Astrocyte (in vitro differentiated cells and primary cell): ENCODE measurements at regions not wholly inside any gene's neighbourhood (a gene's known extent, or its start where the extent isn't known, plus 50 kb on each side); places are given as distances from the start of the nearest gene placed in this dataset.

Source experiments
- DNase-seq: peaks from one replicate; pipeline ENCODE4 v3.0.0-alpha.2; 2010; ENCODE audit warnings: low read depth
- FAIRE-seq: peaks from 2 replicates; lab custom pipeline; 2011; peaks lifted over from hg19 to GRCh38; lab: Jason Lieb, UNC
- H2AFZ ChIP-seq: 2 replicates; pipeline ENCODE4 v1.6.0; 2012; ENCODE audit warnings: low read depth, low read length, inconsistent platforms
- H3K27ac ChIP-seq: 2 replicates; pipeline ENCODE4 v1.5.1; 2011; ENCODE audit warnings: low read depth, low read length, inconsistent platforms
- H3K27me3 ChIP-seq: 2 replicates; pipeline ENCODE4 v1.6.0; 2011; ENCODE audit warnings: low read length, inconsistent platforms; ENCODE audit not compliant: insufficient read depth
- H3K36me3 ChIP-seq: 2 replicates; pipeline ENCODE4 v1.5.1; 2011; ENCODE audit warnings: low read length, inconsistent platforms; ENCODE audit not compliant: insufficient read depth
- H3K4me1 ChIP-seq: 2 replicates; pipeline ENCODE4 v1.5.1; 2011; ENCODE audit warnings: low read length, inconsistent platforms; ENCODE audit not compliant: insufficient read depth
- H3K4me2 ChIP-seq: 2 replicates; pipeline ENCODE4 v1.6.0; 2012; ENCODE audit warnings: low read length, inconsistent platforms
- H3K4me3 ChIP-seq: 2 replicates; pipeline ENCODE4 v1.5.1; 2011; ENCODE audit warnings: low read depth, mild to moderate bottlenecking, low read length, inconsistent platforms; ENCODE audit not compliant: insufficient read depth
- H3K79me2 ChIP-seq: 2 replicates; pipeline ENCODE4 v1.6.0; 2012; ENCODE audit warnings: mild to moderate bottlenecking, low read length, inconsistent platforms; ENCODE audit not compliant: insufficient read depth
- H3K9ac ChIP-seq: 2 replicates; pipeline ENCODE4 v1.6.0; 2012; ENCODE audit warnings: mild to moderate bottlenecking, low read length, inconsistent platforms
- H3K9me3 ChIP-seq: 2 replicates; pipeline ENCODE4 v1.5.1; 2012; ENCODE audit warnings: low read depth, mild to moderate bottlenecking, low read length, inconsistent platforms; ENCODE audit not compliant: insufficient read depth
- H4K20me1 ChIP-seq: 2 replicates; pipeline ENCODE4 v1.6.0; 2012; ENCODE audit warnings: low read length, inconsistent platforms; ENCODE audit not compliant: insufficient read depth
- H3K27ac Mint-ChIP-seq: one replicate; pipeline ENCODE4 v1.8.0; 2021; ENCODE audit warnings: mild to moderate bottlenecking, mixed read lengths; ENCODE audit not compliant: unreplicated experiment
- H3K27me3 Mint-ChIP-seq: one replicate; pipeline ENCODE4 v1.8.0; 2021; ENCODE audit warnings: low read depth, mixed read lengths; ENCODE audit not compliant: unreplicated experiment
- H3K36me3 Mint-ChIP-seq: one replicate; pipeline ENCODE4 v1.8.0; 2021; ENCODE audit warnings: low read depth, mixed read lengths; ENCODE audit not compliant: unreplicated experiment
- H3K4me1 Mint-ChIP-seq: one replicate; pipeline ENCODE4 v1.8.0; 2021; ENCODE audit warnings: low read depth, mixed read lengths; ENCODE audit not compliant: unreplicated experiment
- H3K4me3 Mint-ChIP-seq: one replicate; pipeline ENCODE4 v1.8.0; 2021; ENCODE audit warnings: mild to moderate bottlenecking, moderate library complexity, mixed read lengths; ENCODE audit not compliant: unreplicated experiment
- H3K9me3 Mint-ChIP-seq: one replicate; pipeline ENCODE4 v1.8.0; 2021; ENCODE audit warnings: mild to moderate bottlenecking, mixed read lengths; ENCODE audit not compliant: unreplicated experiment
- CTCF ChIP-seq: IDR thresholded peaks from 2 replicates; pipeline ENCODE4 v1.5.1; 2011; ENCODE audit warnings: low read depth, mild to moderate bottlenecking, inconsistent platforms, low read length, moderate library complexity; ENCODE audit not compliant: insufficient read depth
- EZH2 ChIP-seq: IDR thresholded peaks from 2 replicates; pipeline ENCODE4 v1.6.1; 2012; ENCODE audit warnings: mild to moderate bottlenecking, low read length, inconsistent platforms; ENCODE audit not compliant: insufficient read depth

GRCh38 chr1:115495111-115495510 lies 146.7 kb upstream of the VANGL1 start:
- TF ChIP-seq EZH2: no peak
- TF ChIP-seq CTCF: no peak
- peak overlapping the region; percentile 69 for H3K27ac Mint-ChIP-seq
- FAIRE-seq: no peak
- no peaks in the 10 kb centered on the region for H3K36me3 Mint-ChIP-seq
- H3K9me3 Mint-ChIP-seq: no peaks in the 10 kb centered on the region
- H3K4me2 ChIP-seq: peak overlapping the region; percentile 63
- H3K4me1 ChIP-seq: peaks cover 41% of the 10 kb centered on the region
- H3K27ac ChIP-seq: peak overlapping the region; percentile 65
- DNase-seq: no peak
- peak overlapping the region; percentile 54 for H3K9ac ChIP-seq
- H3K4me3 Mint-ChIP-seq: no peak overlapping the region
- H3K4me3 ChIP-seq: peak overlapping the region; percentile 3
- no peaks in the 10 kb centered on the region for H4K20me1 ChIP-seq
- no peaks in the 10 kb centered on the region for H3K79me2 ChIP-seq
- H3K27me3 ChIP-seq: no peaks in the 10 kb centered on the region
- no peak overlapping the region for H2AFZ ChIP-seq
- peaks cover 35% of the 10 kb centered on the region for H3K4me1 Mint-ChIP-seq
- H3K27me3 Mint-ChIP-seq: no peaks in the 10 kb centered on the region
- no peaks in the 10 kb centered on the region for H3K9me3 ChIP-seq
- no peaks in the 10 kb centered on the region for H3K36me3 ChIP-seq

GRCh38 chr1:115493834-115494233 lies 147.9 kb upstream of the VANGL1 start:
- TF ChIP-seq EZH2 (no peak), CTCF (no peak)
- no peaks in the 10 kb centered on the region for H3K9me3 ChIP-seq
- no peak overlapping the region for H2AFZ ChIP-seq
- H3K36me3 Mint-ChIP-seq: no peaks in the 10 kb centered on the region
- no peak overlapping the region for H3K9ac ChIP-seq
- no peaks in the 10 kb centered on the region for H3K36me3 ChIP-seq
- H3K27ac Mint-ChIP-seq: no peak overlapping the region
- no peak overlapping the region for H3K27ac ChIP-seq
- no peaks in the 10 kb centered on the region for H3K27me3 Mint-ChIP-seq
- H3K4me2 ChIP-seq: no peak overlapping the region
- H3K27me3 ChIP-seq: no peaks in the 10 kb centered on the region
- H3K4me1 ChIP-seq: peaks cover 41% of the 10 kb centered on the region
- H3K9me3 Mint-ChIP-seq: no peaks in the 10 kb centered on the region
- peaks cover 35% of the 10 kb centered on the region for H3K4me1 Mint-ChIP-seq
- no peak overlapping the region for H3K4me3 Mint-ChIP-seq
- H3K4me3 ChIP-seq: no peak overlapping the region
- H3K79me2 ChIP-seq: no peaks in the 10 kb centered on the region
- DNase-seq (no peak), FAIRE-seq (no peak)
- no peaks in the 10 kb centered on the region for H4K20me1 ChIP-seq

- H3K9me3 Mint-ChIP-seq: no peaks in the 10 kb centered on the region
- Histone ChIP-seq H3K9me3 (no peaks in the 10 kb centered on the region), H3K36me3 (no peaks in the 10 kb centered on the region), H3K27me3 (no peaks in the 10 kb centered on the region), H3K27ac (no peak overlapping the region), H3K4me3 (no peak overlapping the region), H3K4me1 (peaks cover 41% of the 10 kb centered on the region), H4K20me1 (no peaks in the 10 kb centered on the region), H3K4me2 (peak overlapping the region; percentile 14), H3K79me2 (no peaks in the 10 kb centered on the region), H3K9ac (no peak overlapping the region), H2AFZ (peak overlapping the region; percentile 64)
- no peaks in the 10 kb centered on the region for H3K36me3 Mint-ChIP-seq
- peak overlapping the region; percentile 86 for H3K27ac Mint-ChIP-seq
- no peaks in the 10 kb centered on the region for H3K27me3 Mint-ChIP-seq
- TF ChIP-seq EZH2 (no peak), CTCF (no peak)
- peaks cover 29% of the 10 kb centered on the region for H3K4me1 Mint-ChIP-seq
- no peak for FAIRE-seq
- DNase-seq: peak; percentile 64
- H3K4me3 Mint-ChIP-seq: no peak overlapping the region
These were observed 148.9 kb upstream of the VANGL1 start for GRCh38 chr1:115492880-115493279.
